ENCODE measurements at regions not wholly inside any gene's neighbourhood (a gene's known extent, or its start where the extent isn't known, plus 50 kb on each side); places are given as distances from the start of the nearest gene placed in this dataset.

GRCh38 chrX:116930311-116930710, 467.5 kb upstream of the CT83 start:
- WGBS, 2 donors: 8 to 20% methylated on average over 6 of the region's 6 CpGs
- H3K36me3 ChIP-seq: no peaks in the 10 kb centered on the region
- H3K27me3 ChIP-seq: no peaks in the 10 kb centered on the region
- intact Hi-C loops (cut with DNase I): no loop called here
- H3K27ac ChIP-seq: no peak overlapping the region
- no peak for DNase-seq
- H3K4me1 ChIP-seq: no peaks in the 10 kb centered on the region
- H3K4me3 ChIP-seq: no peak overlapping the region
- no peak for TF ChIP-seq POLR2A (IDR thresholded peaks at IDR 0.05)
- no peak for TF ChIP-seq CTCF (IDR thresholded peaks at IDR 0.05)
- no peak for TF ChIP-seq EP300 (IDR thresholded peaks at IDR 0.05)
- TF ChIP-seq POLR2AphosphoS5 (IDR thresholded peaks at IDR 0.05): no peak
- H3K9me3 ChIP-seq: no peaks in the 10 kb centered on the region

- no peaks in the 10 kb centered on the region for H3K27me3 ChIP-seq
- intact Hi-C loops (cut with DNase I): no loop called here
- H3K4me3 ChIP-seq: no peak overlapping the region
- TF ChIP-seq POLR2A (IDR thresholded peaks at IDR 0.05) (no peak), POLR2AphosphoS5 (IDR thresholded peaks at IDR 0.05) (no peak), EP300 (IDR thresholded peaks at IDR 0.05) (no peak), CTCF (IDR thresholded peaks at IDR 0.05) (no peak)
- H3K36me3 ChIP-seq: no peaks in the 10 kb centered on the region
- DNase-seq: no peak
- no peak overlapping the region for H3K27ac ChIP-seq
- H3K9me3 ChIP-seq: no peaks in the 10 kb centered on the region
- H3K4me1 ChIP-seq: no peaks in the 10 kb centered on the region
These were observed 434.8 kb upstream of the CT83 start for GRCh38 chrX:116897526-116897925.

- DNase-seq: no peak
- H3K4me3 ChIP-seq: no peak overlapping the region
- H3K27me3 ChIP-seq: no peaks in the 10 kb centered on the region
- no peaks in the 10 kb centered on the region for H3K4me1 ChIP-seq
- TF ChIP-seq EP300 (IDR thresholded peaks at IDR 0.05) (no peak), POLR2AphosphoS5 (IDR thresholded peaks at IDR 0.05) (no peak), CTCF (IDR thresholded peaks at IDR 0.05) (no peak), POLR2A (IDR thresholded peaks at IDR 0.05) (no peak)
- intact Hi-C loops (cut with DNase I): no loop called here
- H3K36me3 ChIP-seq: no peaks in the 10 kb centered on the region
- no peak overlapping the region for H3K27ac ChIP-seq
- WGBS, 2 donors: 22 to 52% methylated on average over 1 of the region's 1 CpG
- H3K9me3 ChIP-seq: no peaks in the 10 kb centered on the region
These were observed 419.2 kb upstream of the CT83 start for GRCh38 chrX:116881961-116882360.

GRCh38 chrX:116873671-116874070, 410.9 kb upstream of the CT83 start:
- Histone ChIP-seq H3K4me3 (no peak overlapping the region), H3K4me1 (no peaks in the 10 kb centered on the region), H3K27ac (no peak overlapping the region), H3K27me3 (no peaks in the 10 kb centered on the region), H3K36me3 (no peaks in the 10 kb centered on the region), H3K9me3 (no peaks in the 10 kb centered on the region)
- TF ChIP-seq POLR2A (IDR thresholded peaks at IDR 0.05) (no peak), CTCF (IDR thresholded peaks at IDR 0.05) (no peak)
- intact Hi-C loops (cut with DNase I): no loop called here
- no peak for DNase-seq
- WGBS, 2 donors: 79% methylated on average over 3 of the region's 3 CpGs

GRCh38 chrX:116872931-116873330, 410.2 kb upstream of the CT83 start:
- Histone ChIP-seq H3K27ac (no peak overlapping the region), H3K4me3 (no peak overlapping the region), H3K9me3 (no peaks in the 10 kb centered on the region), H3K36me3 (no peaks in the 10 kb centered on the region), H3K4me1 (no peaks in the 10 kb centered on the region), H3K27me3 (no peaks in the 10 kb centered on the region)
- WGBS, 2 donors: 79 to 84% methylated on average over 1 of the region's 1 CpG
- no peak for TF ChIP-seq CTCF (IDR thresholded peaks at IDR 0.05)
- TF ChIP-seq POLR2AphosphoS5 (IDR thresholded peaks at IDR 0.05): no peak
- no peak for TF ChIP-seq POLR2A (IDR thresholded peaks at IDR 0.05)
- TF ChIP-seq EP300 (IDR thresholded peaks at IDR 0.05): no peak
- DNase-seq: no peak
- intact Hi-C loops (cut with DNase I): no loop called here
